Neural progenitor cell (in vitro differentiated cells): ENCODE measurements at regions not wholly inside any gene's neighbourhood (a gene's known extent, or its start where the extent isn't known, plus 50 kb on each side); places are given as distances from the start of the nearest gene placed in this dataset.

Experiments
- CTCF ChIP-seq: fragments of 200-600 bp; sonication (generic); IDR thresholded peaks from 2 replicates; pipeline ENCODE4 v1.5.1; 2017; ENCODE audit warnings: antibody characterized with exemption, mild to moderate bottlenecking
- EZH2 ChIP-seq: fragments of 200-600 bp; sonication (generic); IDR thresholded peaks from 2 replicates; pipeline ENCODE4 v1.6.1; 2017; ENCODE audit warnings: antibody characterized with exemption, mild to moderate bottlenecking, moderate library complexity

DNA sequence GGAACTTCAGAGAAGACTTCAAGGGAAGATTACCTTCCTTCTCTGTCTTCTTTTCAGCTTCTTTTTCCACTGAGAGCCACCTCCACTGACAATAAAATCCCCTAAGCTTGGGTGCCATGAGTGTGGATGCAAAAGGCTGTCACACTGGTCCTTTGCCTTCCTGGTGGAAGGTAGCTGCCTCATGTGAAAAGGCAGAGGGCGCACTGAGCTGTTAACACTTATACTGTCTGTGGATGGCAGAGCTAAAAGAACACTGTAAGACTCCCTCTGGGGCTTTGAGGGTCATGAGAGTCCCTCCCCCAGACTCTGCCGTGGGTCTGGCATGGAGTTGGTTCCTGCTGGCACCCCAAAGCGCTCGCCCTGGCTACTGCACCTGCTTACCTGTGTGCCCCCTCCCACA lies 536.7 kb upstream of the IMPG1 start:
- no peak for TF ChIP-seq CTCF
- TF ChIP-seq EZH2, result no peak
